ENCODE measurements at regions not wholly inside any gene's neighbourhood (a gene's known extent, or its start where the extent isn't known, plus 50 kb on each side); places are given as distances from the start of the nearest gene placed in this dataset.

DNA sequence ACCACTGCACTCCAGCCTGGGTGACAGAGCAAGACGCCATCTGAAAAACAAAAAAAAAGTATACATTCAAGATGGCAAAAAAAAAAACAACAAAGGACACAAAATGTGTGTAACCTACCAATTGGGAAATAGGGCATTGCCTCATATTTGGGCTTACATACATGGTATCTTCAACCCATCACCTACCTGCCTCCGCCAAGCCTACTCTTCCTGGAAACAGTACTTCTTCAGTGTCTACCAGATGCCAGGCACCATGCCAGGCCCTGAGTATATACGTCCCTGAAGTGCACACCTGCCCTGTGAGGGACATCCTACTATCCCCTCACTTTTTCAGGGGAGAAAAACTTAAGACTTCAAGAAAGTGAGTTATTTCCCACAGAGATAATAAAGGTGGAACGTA lies 160.2 kb downstream of the TOMM20 start:
- TF ChIP-seq MAX (IDR thresholded peaks at IDR 0.05) (no peak), ZFX (IDR thresholded peaks at IDR 0.05) (no peak), FOSL1 (IDR thresholded peaks at IDR 0.05; ENCODE audit: low read depth) (no peak), POLR2A (IDR thresholded peaks at IDR 0.05; ENCODE audit: borderline replicate concordance, extremely low read depth, insufficient read depth, insufficient read length) (no peak), RAD21 (IDR thresholded peaks at IDR 0.05; ENCODE audit: low read depth) (no peak), SIN3A (IDR thresholded peaks at IDR 0.05; ENCODE audit: low read depth) (no peak), POLR2AphosphoS5 (IDR thresholded peaks at IDR 0.05; ENCODE audit: low read depth, low read length) (no peak), EZH2phosphoT487 (IDR thresholded peaks at IDR 0.05; ENCODE audit: borderline replicate concordance) (no peak), EGR1 (IDR thresholded peaks at IDR 0.05; ENCODE audit: low read depth) (no peak), EZH2 (IDR thresholded peaks at IDR 0.05) (no peak), CBX3 (IDR thresholded peaks at IDR 0.05; ENCODE audit: low read depth) (no peak)
- TF ChIP-seq, protein P1, sequence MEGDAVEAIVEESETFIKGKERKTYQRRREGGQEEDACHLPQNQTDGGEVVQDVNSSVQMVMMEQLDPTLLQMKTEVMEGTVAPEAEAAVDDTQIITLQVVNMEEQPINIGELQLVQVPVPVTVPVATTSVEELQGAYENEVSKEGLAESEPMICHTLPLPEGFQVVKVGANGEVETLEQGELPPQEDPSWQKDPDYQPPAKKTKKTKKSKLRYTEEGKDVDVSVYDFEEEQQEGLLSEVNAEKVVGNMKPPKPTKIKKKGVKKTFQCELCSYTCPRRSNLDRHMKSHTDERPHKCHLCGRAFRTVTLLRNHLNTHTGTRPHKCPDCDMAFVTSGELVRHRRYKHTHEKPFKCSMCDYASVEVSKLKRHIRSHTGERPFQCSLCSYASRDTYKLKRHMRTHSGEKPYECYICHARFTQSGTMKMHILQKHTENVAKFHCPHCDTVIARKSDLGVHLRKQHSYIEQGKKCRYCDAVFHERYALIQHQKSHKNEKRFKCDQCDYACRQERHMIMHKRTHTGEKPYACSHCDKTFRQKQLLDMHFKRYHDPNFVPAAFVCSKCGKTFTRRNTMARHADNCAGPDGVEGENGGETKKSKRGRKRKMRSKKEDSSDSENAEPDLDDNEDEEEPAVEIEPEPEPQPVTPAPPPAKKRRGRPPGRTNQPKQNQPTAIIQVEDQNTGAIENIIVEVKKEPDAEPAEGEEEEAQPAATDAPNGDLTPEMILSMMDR (IDR thresholded peaks at IDR 0.05 in 2 of 3, conservative IDR thresholded peaks at IDR 0.05 in 1 of 3; ENCODE audit: borderline replicate concordance in 1 of 3, insufficient read depth in 1 of 3, low read depth in 2 of 3, low read length in 2 of 3) = no peak
